WTC11 (cell line): ENCODE measurements at regions not wholly inside any gene's neighbourhood (a gene's known extent, or its start where the extent isn't known, plus 50 kb on each side); places are given as distances from the start of the nearest gene placed in this dataset.

Source experiments
- AFF4 ChIP-seq: sonication (generic); formaldehyde crosslinking; IDR thresholded peaks from 2 replicates; pipeline ENCODE4 v1.8.1; 2023; ENCODE audit warnings: mild to moderate bottlenecking, missing genetic modification reagents, borderline replicate concordance
- ATF6 ChIP-seq: sonication (generic); formaldehyde crosslinking; IDR thresholded peaks from 2 replicates; pipeline ENCODE4 v1.8.1; 2023; ENCODE audit warnings: mild to moderate bottlenecking, missing genetic modification reagents
- CREB1 ChIP-seq: sonication (generic); formaldehyde crosslinking; IDR thresholded peaks from 2 replicates; pipeline ENCODE4 v1.8.0; 2023; ENCODE audit warnings: mild to moderate bottlenecking, missing genetic modification reagents
- CTCF ChIP-seq: fragments of 200-600 bp; IDR thresholded peaks from 2 replicates; pipeline ENCODE4 v1.8.0; 2022; ENCODE audit warnings: antibody characterized with exemption
- FOXK1 ChIP-seq: sonication (generic); formaldehyde crosslinking; IDR thresholded peaks from 2 replicates; pipeline ENCODE4 v1.8.0; 2022; ENCODE audit warnings: mild to moderate bottlenecking, moderate library complexity, missing genetic modification reagents
- MXD4 ChIP-seq: fragments of 250-450 bp; sonication (Bioruptor Pico); IDR thresholded peaks from 2 replicates; pipeline ENCODE4 v1.8.0; 2021; ENCODE audit warnings: mild to moderate bottlenecking, moderate library complexity, borderline replicate concordance
- MYBL2 ChIP-seq: sonication (generic); formaldehyde crosslinking; IDR thresholded peaks from 2 replicates; pipeline ENCODE4 v1.8.1; 2023; ENCODE audit warnings: mild to moderate bottlenecking, moderate library complexity, missing genetic modification reagents
- PREB ChIP-seq: sonication (generic); formaldehyde crosslinking; IDR thresholded peaks from 2 replicates; pipeline ENCODE4 v1.8.1; 2022; ENCODE audit warnings: mild to moderate bottlenecking, missing genetic modification reagents, moderate library complexity, borderline replicate concordance
- STAT6 ChIP-seq: sonication (generic); formaldehyde crosslinking; conservative IDR thresholded peaks from 2 replicates; pipeline ENCODE4 v1.8.1; 2023; ENCODE audit warnings: mild to moderate bottlenecking, low read depth, missing genetic modification reagents, moderate library complexity
- TEAD1 ChIP-seq: sonication (generic); formaldehyde crosslinking; IDR thresholded peaks from 2 replicates; pipeline ENCODE4 v1.8.0; 2022; ENCODE audit warnings: mild to moderate bottlenecking, missing genetic modification reagents
- USF2 ChIP-seq: sonication (generic); formaldehyde crosslinking; IDR thresholded peaks from 2 replicates; pipeline ENCODE4 v1.8.1; 2023; ENCODE audit warnings: mild to moderate bottlenecking, missing genetic modification reagents, moderate library complexity
- ZBTB43 ChIP-seq: sonication (generic); formaldehyde crosslinking; IDR thresholded peaks from 2 replicates; pipeline ENCODE4 v1.8.1; 2023; ENCODE audit warnings: mild to moderate bottlenecking, missing genetic modification reagents
- ZNF219 ChIP-seq: sonication (generic); formaldehyde crosslinking; IDR thresholded peaks from 2 replicates; pipeline ENCODE4 v1.8.0; 2023; ENCODE audit warnings: missing genetic modification reagents, mild to moderate bottlenecking, borderline replicate concordance
- ZNF396 ChIP-seq: fragments of 250-450 bp; sonication (Bioruptor Pico); IDR thresholded peaks from 2 replicates; pipeline ENCODE4 v1.8.0; 2021; ENCODE audit warnings: mild to moderate bottlenecking, moderate library complexity, borderline replicate concordance

- no peak for TF ChIP-seq MYBL2 (CRISPR knock-in tag)
- no peak for TF ChIP-seq ZNF219
- no peak for TF ChIP-seq AFF4
- no peak for TF ChIP-seq TEAD1 (CRISPR knock-in tag)
- TF ChIP-seq CTCF, result no peak
- no peak for TF ChIP-seq STAT6 (CRISPR knock-in tag)
- TF ChIP-seq MXD4, result no peak
- TF ChIP-seq CREB1 (CRISPR knock-in tag), result no peak
- TF ChIP-seq FOXK1 (CRISPR knock-in tag), result no peak
- no peak for TF ChIP-seq ZBTB43
- TF ChIP-seq USF2 (CRISPR knock-in tag), result no peak
- TF ChIP-seq ATF6 (CRISPR knock-in tag), result no peak
- TF ChIP-seq PREB (CRISPR knock-in tag), result no peak
- TF ChIP-seq ZNF396, result no peak
These were observed 338.8 kb upstream of the SFSWAP start for GRCh38 chr12:131372171-131372475.
